ENCODE measurements at regions not wholly inside any gene's neighbourhood (a gene's known extent, or its start where the extent isn't known, plus 50 kb on each side); places are given as distances from the start of the nearest gene placed in this dataset.

GRCh38 chr20:40203032-40203431 is 486.0 kb downstream of the MAFB start:
- H3K36me3 Mint-ChIP-seq (ENCODE audit: low read depth), result no peaks in the 10 kb centered on the region
- no peak for TF ChIP-seq CTCF (IDR thresholded peaks at IDR 0.05)
- CTCF ChIA-PET, result no interaction called here
- H3K27ac Mint-ChIP-seq, result no peak overlapping the region
- H3K4me1 Mint-ChIP-seq (ENCODE audit: low read depth), result no peaks in the 10 kb centered on the region
- H3K9me3 Mint-ChIP-seq, result peaks cover 7% of the 10 kb centered on the region
- POLR2A ChIA-PET, result no interaction called here
- Histone ChIP-seq H3K4me3 (ENCODE audit: low read length) (no peak overlapping the region), H3K36me3 (ENCODE audit: insufficient read depth, low read length) (no peaks in the 10 kb centered on the region), H3K27ac (ENCODE audit: low read depth in 1 of 2, low read length in 2 of 2) (no peak overlapping the region), H3K27me3 (ENCODE audit: control insufficient read depth in 1 of 2, insufficient read depth in 2 of 2, low read length in 2 of 2) (no peaks in the 10 kb centered on the region), H3K9me3 (ENCODE audit: control insufficient read depth in 1 of 2, insufficient read depth in 1 of 2, low read length in 2 of 2) (no peaks in the 10 kb centered on the region), H3K4me1 (ENCODE audit: insufficient read depth, low read length) (no peaks in the 10 kb centered on the region)
- H3K4me3 Mint-ChIP-seq, result no peak overlapping the region
- intact Hi-C loops (cut with DNase I, micrococcal nuclease), result no loop called here
- DNase-seq, result no peak
- no peak for ATAC-seq (ENCODE audit: poor library complexity)
- H3K27me3 Mint-ChIP-seq, result peaks cover 19% of the 10 kb centered on the region

- ATAC-seq (ENCODE audit: poor library complexity), result no peak
- no peak overlapping the region for H3K4me3 Mint-ChIP-seq
- no peaks in the 10 kb centered on the region for H3K27me3 ChIP-seq (ENCODE audit: control insufficient read depth in 1 of 2, insufficient read depth in 2 of 2, low read length in 2 of 2)
- no peaks in the 10 kb centered on the region for H3K36me3 ChIP-seq (ENCODE audit: insufficient read depth, low read length)
- no peak for TF ChIP-seq CTCF (IDR thresholded peaks at IDR 0.05)
- H3K9me3 Mint-ChIP-seq, result no peaks in the 10 kb centered on the region
- POLR2A ChIA-PET, result no interaction called here
- CTCF ChIA-PET, result no interaction called here
- no peak for DNase-seq
- H3K4me1 Mint-ChIP-seq (ENCODE audit: low read depth), result no peaks in the 10 kb centered on the region
- H3K27ac ChIP-seq (ENCODE audit: low read depth in 1 of 2, low read length in 2 of 2), result no peak overlapping the region
- peaks cover 4% of the 10 kb centered on the region for H3K27me3 Mint-ChIP-seq
- H3K9me3 ChIP-seq (ENCODE audit: control insufficient read depth in 1 of 2, insufficient read depth in 1 of 2, low read length in 2 of 2), result no peaks in the 10 kb centered on the region
- intact Hi-C loops (cut with DNase I, micrococcal nuclease), result no loop called here
- no peaks in the 10 kb centered on the region for H3K36me3 Mint-ChIP-seq (ENCODE audit: low read depth)
- H3K27ac Mint-ChIP-seq, result no peak overlapping the region
- H3K4me3 ChIP-seq (ENCODE audit: low read length), result no peak overlapping the region
- H3K4me1 ChIP-seq (ENCODE audit: insufficient read depth, low read length), result no peaks in the 10 kb centered on the region
These were observed 491.3 kb downstream of the MAFB start for GRCh38 chr20:40197691-40198090.

GRCh38 chr20:40196846-40197436 is 492.1 kb downstream of the MAFB start:
- Mint-ChIP-seq H3K9me3 (no peaks in the 10 kb centered on the region), H3K27ac (no peak overlapping the region), H3K27me3 (peaks cover 1% of the 10 kb centered on the region), H3K4me1 (ENCODE audit: low read depth) (no peaks in the 10 kb centered on the region), H3K4me3 (no peak overlapping the region), H3K36me3 (ENCODE audit: low read depth) (no peaks in the 10 kb centered on the region)
- ATAC-seq (ENCODE audit: poor library complexity), result no peak
- no peak for TF ChIP-seq CTCF (IDR thresholded peaks at IDR 0.05)
- POLR2A ChIA-PET, result no interaction called here
- CTCF ChIA-PET, result no interaction called here
- Histone ChIP-seq H3K27me3 (ENCODE audit: control insufficient read depth in 1 of 2, insufficient read depth in 2 of 2, low read length in 2 of 2) (no peaks in the 10 kb centered on the region), H3K27ac (ENCODE audit: low read depth in 1 of 2, low read length in 2 of 2) (no peak overlapping the region), H3K36me3 (ENCODE audit: insufficient read depth, low read length) (no peaks in the 10 kb centered on the region), H3K9me3 (ENCODE audit: control insufficient read depth in 1 of 2, insufficient read depth in 1 of 2, low read length in 2 of 2) (no peaks in the 10 kb centered on the region), H3K4me3 (ENCODE audit: low read length) (no peak overlapping the region), H3K4me1 (ENCODE audit: insufficient read depth, low read length) (no peaks in the 10 kb centered on the region)
- DNase-seq, result no peak
- intact Hi-C loops (cut with DNase I, micrococcal nuclease), result no loop called here
